ENCODE measurements at regions not wholly inside any gene's neighbourhood (a gene's known extent, or its start where the extent isn't known, plus 50 kb on each side); places are given as distances from the start of the nearest gene placed in this dataset.

DNA sequence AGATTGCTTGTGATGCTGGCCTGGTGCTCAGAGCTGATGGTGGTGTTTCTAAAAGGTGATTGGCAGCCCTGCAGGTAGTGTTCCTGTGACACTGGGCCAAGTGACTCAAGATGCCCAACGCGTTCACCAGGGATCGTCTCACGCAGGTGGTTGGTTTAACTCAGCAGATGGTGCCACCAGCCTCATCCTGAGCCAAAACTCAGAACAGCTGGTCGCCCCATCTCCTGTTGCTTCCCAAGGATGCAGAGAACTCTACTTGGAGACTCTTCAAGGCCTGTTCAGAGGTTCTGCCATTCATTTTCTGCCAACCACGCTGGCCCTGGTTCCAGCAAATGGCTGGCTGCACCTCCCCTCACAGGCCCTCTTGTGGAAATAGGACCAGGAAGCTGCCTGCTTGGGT, 394.4 kb downstream of the CDH26 start:
- H3K36me3 ChIP-seq (ENCODE audit: control insufficient read depth, insufficient read depth, low read length) = no peaks in the 10 kb centered on the region
- TF ChIP-seq, protein P1, sequence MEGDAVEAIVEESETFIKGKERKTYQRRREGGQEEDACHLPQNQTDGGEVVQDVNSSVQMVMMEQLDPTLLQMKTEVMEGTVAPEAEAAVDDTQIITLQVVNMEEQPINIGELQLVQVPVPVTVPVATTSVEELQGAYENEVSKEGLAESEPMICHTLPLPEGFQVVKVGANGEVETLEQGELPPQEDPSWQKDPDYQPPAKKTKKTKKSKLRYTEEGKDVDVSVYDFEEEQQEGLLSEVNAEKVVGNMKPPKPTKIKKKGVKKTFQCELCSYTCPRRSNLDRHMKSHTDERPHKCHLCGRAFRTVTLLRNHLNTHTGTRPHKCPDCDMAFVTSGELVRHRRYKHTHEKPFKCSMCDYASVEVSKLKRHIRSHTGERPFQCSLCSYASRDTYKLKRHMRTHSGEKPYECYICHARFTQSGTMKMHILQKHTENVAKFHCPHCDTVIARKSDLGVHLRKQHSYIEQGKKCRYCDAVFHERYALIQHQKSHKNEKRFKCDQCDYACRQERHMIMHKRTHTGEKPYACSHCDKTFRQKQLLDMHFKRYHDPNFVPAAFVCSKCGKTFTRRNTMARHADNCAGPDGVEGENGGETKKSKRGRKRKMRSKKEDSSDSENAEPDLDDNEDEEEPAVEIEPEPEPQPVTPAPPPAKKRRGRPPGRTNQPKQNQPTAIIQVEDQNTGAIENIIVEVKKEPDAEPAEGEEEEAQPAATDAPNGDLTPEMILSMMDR (IDR thresholded peaks at IDR 0.05; ENCODE audit: insufficient read depth, low read depth, low read length) = no peak
- ChIA-PET CTCF (no interaction called here), POLR2A (no interaction called here)
- no peak for DNase-seq (ENCODE audit: low read depth)
- no peaks in the 10 kb centered on the region for H3K27me3 ChIP-seq (ENCODE audit: control insufficient read depth, insufficient read depth, low read length)
- H3K4me3 ChIP-seq (ENCODE audit: low read depth, low read length) = no peak overlapping the region

DNA sequence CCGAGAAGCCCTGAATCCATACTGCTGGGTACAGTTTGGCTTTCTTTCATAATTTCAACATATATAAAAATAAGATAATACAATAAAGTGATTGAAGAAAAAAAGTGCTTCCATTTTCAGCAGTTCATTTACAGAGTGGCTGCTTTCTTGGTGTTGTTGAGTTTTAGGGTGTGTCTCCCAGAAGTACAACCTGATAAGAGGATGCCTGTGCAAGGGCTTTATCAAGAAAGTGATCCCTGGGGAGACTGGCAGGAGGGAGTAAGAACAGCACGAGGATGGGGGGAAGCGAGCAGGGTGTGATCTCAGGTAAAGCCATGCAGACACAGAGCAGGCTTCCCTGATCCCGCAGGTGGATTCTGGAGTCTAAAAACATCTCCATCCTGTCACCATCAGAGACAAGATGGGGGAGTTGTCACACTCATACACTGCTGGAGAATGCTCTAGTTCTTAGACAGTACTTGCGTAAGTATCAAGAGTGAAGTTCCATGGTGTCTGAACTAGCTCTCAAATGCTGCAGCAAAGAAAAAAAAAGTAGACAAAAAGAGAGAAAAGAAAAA, 395.9 kb downstream of the CDH26 start:
- CTCF ChIA-PET = no interaction called here
- POLR2A ChIA-PET = no interaction called here
- TF ChIP-seq, protein P1 (IDR thresholded peaks at IDR 0.05; ENCODE audit: insufficient read depth, low read depth, low read length) = no peak
- no peak overlapping the region for H3K4me3 ChIP-seq (ENCODE audit: low read depth, low read length)
- H3K36me3 ChIP-seq (ENCODE audit: control insufficient read depth, insufficient read depth, low read length) = no peaks in the 10 kb centered on the region
- no peak for DNase-seq (ENCODE audit: low read depth)
- no peaks in the 10 kb centered on the region for H3K27me3 ChIP-seq (ENCODE audit: control insufficient read depth, insufficient read depth, low read length)

DNA sequence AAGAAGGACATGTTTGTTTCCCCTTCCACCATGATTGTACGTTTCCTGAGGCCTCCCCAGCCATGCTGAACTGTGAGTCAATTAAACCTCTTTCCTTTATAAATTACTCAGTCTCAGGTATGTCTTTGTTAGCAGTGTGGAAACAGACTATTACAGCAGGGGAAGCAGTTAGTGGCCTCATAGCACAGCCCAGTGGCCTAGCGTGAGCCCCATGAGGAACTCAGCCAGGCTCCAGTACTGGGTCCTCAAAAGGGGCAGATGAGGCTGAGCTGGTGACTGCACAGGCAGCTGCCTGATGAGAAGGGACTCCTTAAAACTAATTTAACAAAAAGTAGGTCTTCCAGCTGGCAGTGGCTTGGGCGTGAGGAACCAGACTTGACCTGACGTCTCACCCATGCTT, 399.9 kb downstream of the CDH26 start:
- POLR2A ChIA-PET = no interaction called here
- H3K36me3 ChIP-seq (ENCODE audit: control insufficient read depth, insufficient read depth, low read length) = no peaks in the 10 kb centered on the region
- DNase-seq (ENCODE audit: low read depth) = no peak
- CTCF ChIA-PET = no interaction called here
- TF ChIP-seq, protein P1 (IDR thresholded peaks at IDR 0.05; ENCODE audit: insufficient read depth, low read depth, low read length) = no peak
- H3K4me3 ChIP-seq (ENCODE audit: low read depth, low read length) = no peak overlapping the region
- H3K27me3 ChIP-seq (ENCODE audit: control insufficient read depth, insufficient read depth, low read length) = no peaks in the 10 kb centered on the region

DNA sequence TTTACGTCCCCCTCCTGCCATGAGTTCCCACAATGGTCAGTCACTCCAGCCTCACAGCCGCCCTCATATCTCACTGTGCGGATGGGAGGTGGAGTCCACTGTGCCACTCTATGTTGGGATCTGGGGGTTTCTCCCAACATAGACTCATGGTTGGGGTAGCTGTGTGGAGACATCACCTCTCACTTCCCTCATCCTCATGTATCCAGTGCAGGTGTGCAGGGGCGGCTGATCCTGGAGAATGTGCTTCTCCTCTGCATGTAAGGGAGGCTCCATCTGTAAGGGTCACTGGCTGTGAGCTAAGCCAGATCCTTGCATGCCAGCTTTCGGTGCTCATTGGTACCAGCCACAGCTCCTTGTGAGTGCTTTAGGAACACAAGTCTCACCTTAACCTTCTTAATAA, 400.8 kb downstream of the CDH26 start:
- CTCF ChIA-PET = no interaction called here
- POLR2A ChIA-PET = no interaction called here
- no peak for DNase-seq (ENCODE audit: low read depth)
- no peaks in the 10 kb centered on the region for H3K27me3 ChIP-seq (ENCODE audit: control insufficient read depth, insufficient read depth, low read length)
- TF ChIP-seq, protein P1 (IDR thresholded peaks at IDR 0.05; ENCODE audit: insufficient read depth, low read depth, low read length) = no peak
- H3K4me3 ChIP-seq (ENCODE audit: low read depth, low read length) = no peak overlapping the region
- H3K36me3 ChIP-seq (ENCODE audit: control insufficient read depth, insufficient read depth, low read length) = no peaks in the 10 kb centered on the region

DNA sequence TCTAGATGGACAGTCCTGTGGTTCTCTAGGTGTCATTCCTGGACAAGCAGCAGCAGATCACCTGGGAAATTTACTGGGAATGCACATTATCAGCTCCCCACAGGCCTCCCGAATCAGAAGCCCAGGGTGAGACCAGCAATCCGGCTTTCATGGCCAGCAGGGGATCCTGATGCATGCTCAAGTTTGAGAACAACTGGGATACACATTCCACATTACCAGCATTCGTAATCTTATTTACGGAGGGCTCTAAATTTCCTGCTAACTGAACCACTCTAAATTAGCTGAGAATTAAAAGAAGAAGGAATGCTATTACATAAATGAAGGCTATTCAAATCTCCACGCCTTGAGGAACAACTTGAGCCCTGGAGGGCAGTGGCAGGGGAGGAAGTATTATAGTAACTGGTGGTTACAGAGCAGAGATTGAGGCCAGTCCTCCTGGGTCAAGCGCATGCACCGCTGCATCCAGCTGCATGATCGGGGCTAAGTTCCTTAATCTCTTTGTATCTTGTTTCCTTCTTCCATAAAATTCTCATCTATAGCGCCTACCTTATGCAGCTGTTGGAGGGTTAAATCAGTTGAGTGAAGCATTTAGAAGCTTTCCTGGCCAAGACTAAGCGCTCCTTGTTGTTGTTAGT, 403.7 kb downstream of the CDH26 start:
- ChIA-PET POLR2A (no interaction called here), CTCF (no interaction called here)
- DNase-seq (ENCODE audit: low read depth) = no peak
- Histone ChIP-seq H3K36me3 (ENCODE audit: control insufficient read depth, insufficient read depth, low read length) (no peaks in the 10 kb centered on the region), H3K27me3 (ENCODE audit: control insufficient read depth, insufficient read depth, low read length) (no peaks in the 10 kb centered on the region), H3K4me3 (ENCODE audit: low read depth, low read length) (no peak overlapping the region)
- TF ChIP-seq, protein P1 (IDR thresholded peaks at IDR 0.05; ENCODE audit: insufficient read depth, low read depth, low read length) = no peak
